Duodenal mucosa (tissue), 2 donors: ENCODE measurements at regions not wholly inside any gene's neighbourhood (a gene's known extent, or its start where the extent isn't known, plus 50 kb on each side); places are given as distances from the start of the nearest gene placed in this dataset.
"Not testable (repeated sequence)": the region's sequence is repeated elsewhere in the genome, so short reads cannot be mapped to it uniquely, and the experiment has no call there.

Source experiments
- H3K27ac ChIP-seq: one replicate; pipeline ENCODE4 v1.7.0; 2013; ENCODE audit warnings: low read depth, low read length
- H3K27me3 ChIP-seq, 2 donors: one replicate each; pipeline ENCODE4 v1.7.0; 2013; ENCODE audit warnings: low read length in 2 of 2, control low read depth in 1 of 2; ENCODE audit not compliant: insufficient read depth in 2 of 2, control insufficient read depth in 1 of 2
- H3K36me3 ChIP-seq, 2 donors: one replicate each; pipeline ENCODE4 v1.7.0; 2013; ENCODE audit warnings: low read length in 2 of 2, control low read depth in 1 of 2; ENCODE audit not compliant: insufficient read depth in 2 of 2, control insufficient read depth in 1 of 2
- H3K4me1 ChIP-seq, 2 donors: one replicate each; pipeline ENCODE4 v1.7.0; 2013; ENCODE audit warnings: low read length in 2 of 2, control low read depth in 1 of 2; ENCODE audit not compliant: insufficient read depth in 2 of 2, control insufficient read depth in 1 of 2
- H3K4me3 ChIP-seq, 2 donors: one replicate each; pipeline ENCODE4 v1.7.0; 2013; ENCODE audit warnings: low read length in 2 of 2, low read depth in 1 of 2
- H3K9ac ChIP-seq, 2 donors: one replicate each; pipeline ENCODE4 v1.7.0; 2013; ENCODE audit warnings: low read length in 2 of 2, low read depth in 1 of 2
- H3K9me3 ChIP-seq, 2 donors: one replicate each; pipeline ENCODE4 v1.7.0; 2013; ENCODE audit warnings: low read length in 2 of 2, control low read depth in 1 of 2; ENCODE audit not compliant: control insufficient read depth in 1 of 2

DNA sequence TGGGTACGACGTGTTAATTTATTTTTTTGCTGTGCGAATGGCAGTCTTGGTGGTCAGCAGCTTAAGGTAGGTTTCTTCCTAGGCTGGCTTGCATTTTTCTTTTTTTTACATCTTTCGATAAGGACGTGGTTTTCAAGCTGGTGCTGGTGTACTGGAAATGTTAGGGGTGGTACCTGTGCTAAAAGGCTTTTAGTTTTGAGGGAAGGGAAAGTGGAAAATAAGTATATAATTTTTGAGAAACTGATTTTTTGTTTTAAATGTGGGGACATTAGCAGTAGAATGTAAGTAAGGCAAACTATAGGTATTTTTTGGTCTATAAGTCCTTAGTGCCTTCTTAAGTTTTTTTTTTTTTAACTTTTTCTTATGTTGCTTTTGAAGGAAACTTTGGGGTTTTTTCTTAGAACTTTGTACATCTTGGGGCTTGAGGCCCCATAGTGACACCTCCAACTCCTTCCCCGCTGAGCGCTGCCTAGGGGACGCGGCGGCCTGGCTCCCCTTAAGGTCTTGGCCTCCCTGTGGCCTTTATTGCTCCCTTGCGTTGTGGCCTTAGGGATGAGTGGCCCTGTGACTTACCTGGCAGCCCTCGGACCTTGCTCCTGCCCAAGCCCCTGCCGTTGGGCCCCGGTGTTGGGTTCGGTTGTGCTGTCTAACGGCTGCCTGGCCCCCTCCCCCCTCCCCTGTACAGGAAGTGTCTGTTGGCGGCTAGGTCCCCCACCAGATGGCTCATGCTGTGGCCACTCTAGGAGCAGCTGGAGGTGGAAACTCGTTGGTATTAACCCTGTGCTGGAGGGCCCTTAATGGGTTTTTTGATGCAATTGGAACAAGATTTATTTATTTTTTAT is 88.0 kb upstream of the RPRML start:
- H3K36me3 ChIP-seq: peaks cover 0 to 3% of the 10 kb centered on the region in 2 donors
- H3K9me3 ChIP-seq: no peaks in the 10 kb centered on the region
- peaks cover 3 to 13% of the 10 kb centered on the region in 2 donors for H3K4me1 ChIP-seq
- H3K4me3 ChIP-seq: peak overlapping the region; percentile 99
- H3K27me3 ChIP-seq: no peaks in the 10 kb centered on the region
- peak overlapping the region; percentile 94 to 96 for H3K9ac ChIP-seq
- H3K27ac ChIP-seq: peak overlapping the region; percentile 84

DNA sequence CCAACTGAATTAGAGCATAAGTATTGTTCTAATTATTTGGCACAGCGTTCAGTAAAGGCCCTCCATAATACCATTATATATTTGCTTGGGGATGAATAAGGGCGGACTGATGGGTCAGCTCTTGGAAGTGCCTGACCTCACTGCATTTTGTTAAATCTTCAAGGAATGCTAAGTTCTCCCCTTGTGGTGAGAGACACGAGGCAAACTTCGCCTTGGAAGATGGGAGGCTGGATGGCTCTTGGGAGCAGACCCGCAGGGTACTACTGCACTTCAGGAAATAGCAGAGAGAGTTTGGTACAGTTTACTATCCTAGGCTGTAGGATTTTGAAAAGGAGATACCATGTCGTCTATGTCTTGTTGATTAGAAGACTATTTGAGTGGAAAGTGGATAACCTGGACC is 87.0 kb upstream of the RPRML start:
- Histone ChIP-seq H3K27ac (no peak overlapping the region), H3K4me1 (peaks cover 3 to 9% of the 10 kb centered on the region in 2 donors), H3K9me3 (no peaks in the 10 kb centered on the region), H3K27me3 (no peaks in the 10 kb centered on the region), H3K9ac (no peak overlapping the region), H3K4me3 (no peak overlapping the region), H3K36me3 (peaks cover 0 to 3% of the 10 kb centered on the region in 2 donors)

DNA sequence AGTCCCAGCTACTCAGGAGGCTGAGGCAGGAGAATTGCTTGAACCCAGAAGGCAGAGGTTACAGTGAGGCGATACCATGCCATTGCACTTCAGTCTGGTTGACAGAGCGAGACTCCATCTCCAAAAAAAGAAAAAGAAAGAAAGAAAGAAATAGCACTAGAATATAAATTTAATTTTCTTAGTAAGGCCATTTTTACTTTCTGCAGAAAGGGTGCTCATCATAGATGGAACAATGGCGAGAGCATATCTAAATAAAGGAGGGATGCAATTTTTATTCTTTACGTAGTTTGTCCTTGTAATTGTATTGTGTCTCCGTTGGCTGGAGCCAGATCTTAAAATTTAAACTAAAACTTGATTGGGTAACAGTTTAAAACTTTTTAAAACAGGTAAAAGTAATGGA is 85.6 kb upstream of the RPRML start:
- no peak overlapping the region for H3K9ac ChIP-seq
- peaks cover 0 to 3% of the 10 kb centered on the region in 2 donors for H3K36me3 ChIP-seq
- no peaks in the 10 kb centered on the region for H3K9me3 ChIP-seq
- no peak overlapping the region for H3K27ac ChIP-seq
- no peaks in the 10 kb centered on the region for H3K27me3 ChIP-seq
- H3K4me3 ChIP-seq: no peak overlapping the region
- H3K4me1 ChIP-seq: peaks cover 3 to 4% of the 10 kb centered on the region in 2 donors

DNA sequence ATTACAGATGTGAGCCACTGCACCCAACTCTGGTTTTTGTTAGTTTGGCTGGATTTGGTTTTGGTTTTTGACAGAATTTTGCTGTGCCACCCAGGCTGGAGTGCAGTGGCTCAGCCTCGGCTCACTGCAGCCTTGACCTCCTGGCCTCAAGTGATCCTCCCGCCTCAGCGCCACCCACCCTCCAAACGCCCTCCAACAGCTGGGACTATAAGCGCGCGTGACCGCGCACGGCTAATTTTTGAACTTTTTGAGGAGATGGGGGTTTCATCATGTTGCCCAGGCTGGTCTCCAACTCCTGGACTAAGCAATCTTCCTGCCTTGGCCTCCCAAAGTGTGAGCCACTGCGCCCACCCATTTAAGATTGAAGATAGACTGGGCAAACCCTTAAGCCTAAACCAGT is 84.4 kb upstream of the RPRML start:
- Histone ChIP-seq H3K27ac (no peak overlapping the region), H3K4me1 (peaks cover 3 to 4% of the 10 kb centered on the region in 2 donors), H3K9ac (no peak overlapping the region), H3K36me3 (peaks cover 0 to 3% of the 10 kb centered on the region in 2 donors), H3K9me3 (no peaks in the 10 kb centered on the region), H3K4me3 (no peak overlapping the region), H3K27me3 (no peaks in the 10 kb centered on the region)

DNA sequence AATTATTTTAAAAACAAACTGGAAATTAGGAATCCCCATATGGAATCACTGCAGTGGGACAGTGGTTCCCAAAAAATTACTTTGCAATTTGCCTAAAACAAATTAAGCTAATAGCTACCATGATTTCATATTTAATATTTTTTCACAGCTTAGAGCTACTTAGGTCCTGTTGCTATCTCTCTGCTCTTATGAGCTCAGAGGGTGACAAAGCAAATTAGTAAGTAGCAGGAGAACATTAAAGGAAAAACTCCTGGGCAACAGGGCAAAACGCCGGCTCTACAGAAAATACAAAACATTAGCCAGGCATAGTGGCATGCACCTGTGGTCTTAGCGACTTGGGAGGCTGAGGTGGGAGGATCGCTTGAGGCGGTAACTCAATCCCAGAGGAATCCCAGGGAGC is 83.8 kb upstream of the RPRML start:
- not testable (repeated sequence) for H3K4me3 ChIP-seq, H3K4me1 ChIP-seq, H3K27me3 ChIP-seq, H3K27ac ChIP-seq, H3K9me3 ChIP-seq, H3K9ac ChIP-seq, H3K36me3 ChIP-seq

DNA sequence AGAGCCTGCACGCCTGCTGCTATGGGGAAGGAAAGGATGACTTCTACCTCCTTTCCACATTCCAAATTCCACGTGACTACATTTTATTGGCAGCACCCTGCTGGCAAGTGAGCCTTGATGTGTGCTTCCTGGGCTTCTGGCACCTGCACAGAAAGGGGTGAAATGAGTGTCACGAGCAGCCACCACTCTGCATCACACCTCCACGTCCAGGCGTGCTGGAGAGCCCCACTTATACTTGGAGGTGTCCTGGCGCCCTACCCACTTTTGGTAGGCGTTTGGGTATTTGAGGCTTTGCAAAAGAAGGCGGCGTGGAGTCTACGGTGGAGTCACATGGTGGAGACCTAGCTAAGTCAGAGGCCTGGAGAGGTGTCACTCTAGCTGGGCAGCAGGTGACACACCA is 81.0 kb upstream of the RPRML start:
- peaks cover 0 to 13% of the 10 kb centered on the region in 2 donors for H3K36me3 ChIP-seq
- H3K27ac ChIP-seq, H3K9me3 ChIP-seq, H3K27me3 ChIP-seq, H3K4me3 ChIP-seq, H3K9ac ChIP-seq, H3K4me1 ChIP-seq: not testable (repeated sequence)

DNA sequence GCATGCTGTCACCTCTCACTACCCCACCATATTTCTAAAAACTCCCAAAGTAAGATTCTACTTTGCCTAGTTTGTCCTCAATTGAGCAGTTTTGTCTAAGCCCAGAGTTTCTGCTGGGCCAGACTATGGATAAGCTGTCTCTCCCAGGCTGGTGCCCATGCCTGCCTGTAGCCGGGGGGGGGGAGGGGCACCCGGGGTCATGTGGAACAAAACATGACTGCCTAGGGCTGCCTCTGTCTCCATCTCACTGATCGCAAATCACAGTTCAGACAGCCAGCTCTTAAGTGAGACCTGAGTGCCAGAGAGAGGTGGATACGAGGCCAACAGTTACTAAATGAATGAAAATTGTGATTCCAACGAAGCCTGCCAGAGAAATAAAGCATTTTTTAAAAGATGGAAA is 78.8 kb upstream of the RPRML start:
- Histone ChIP-seq H3K36me3 (peaks cover 0 to 21% of the 10 kb centered on the region in 2 donors), H3K4me3 (no peak overlapping the region), H3K27ac (no peak overlapping the region), H3K27me3 (no peaks in the 10 kb centered on the region), H3K4me1 (no peaks in the 10 kb centered on the region), H3K9me3 (no peaks in the 10 kb centered on the region), H3K9ac (no peak overlapping the region)

DNA sequence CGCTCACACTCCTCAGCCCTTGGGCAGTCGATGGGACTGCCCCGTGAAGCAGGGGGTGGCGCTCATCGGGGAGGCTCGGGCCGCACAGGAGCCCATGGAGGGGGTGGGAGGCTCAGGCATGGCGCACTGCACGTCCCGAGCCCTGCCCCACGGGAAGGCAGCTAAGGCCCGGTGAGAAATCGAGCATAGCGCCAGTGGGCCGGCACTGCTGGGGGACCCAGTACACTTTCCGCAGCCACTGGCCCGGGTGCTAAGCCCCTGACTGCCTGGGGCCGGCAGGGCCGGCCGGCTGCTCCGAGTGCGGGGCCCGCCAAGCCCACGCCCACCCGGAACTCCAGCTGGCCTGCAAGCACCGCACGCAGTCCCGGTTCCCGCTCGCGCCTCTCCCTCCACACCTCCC is 78.2 kb upstream of the RPRML start:
- H3K27ac ChIP-seq, H3K4me1 ChIP-seq: not testable (repeated sequence)
- H3K36me3 ChIP-seq: peaks cover 0 to 21% of the 10 kb centered on the region in 2 donors

DNA sequence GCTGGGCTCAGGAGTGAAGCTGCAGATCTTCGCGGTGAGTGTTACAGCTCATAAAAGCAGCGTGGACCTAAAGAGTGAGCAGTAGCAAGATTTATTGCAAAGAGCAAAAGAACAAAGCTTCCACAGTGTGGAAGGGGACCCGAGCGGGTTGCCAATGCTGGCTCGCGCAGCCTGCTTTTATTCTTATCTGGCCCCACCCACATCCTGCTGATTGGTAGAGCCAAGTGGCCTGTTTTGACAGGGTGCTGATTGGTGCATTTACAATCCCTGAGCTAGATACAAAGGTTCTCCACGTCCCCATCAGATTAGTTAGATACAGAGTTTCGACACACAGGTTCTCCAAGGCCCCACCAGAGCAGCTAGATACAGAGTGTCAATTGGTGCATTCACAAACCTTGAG is 77.6 kb upstream of the RPRML start:
- not testable (repeated sequence) for H3K4me3 ChIP-seq, H3K9ac ChIP-seq, H3K27me3 ChIP-seq, H3K9me3 ChIP-seq, H3K27ac ChIP-seq, H3K4me1 ChIP-seq
- peaks cover 0 to 21% of the 10 kb centered on the region in 2 donors for H3K36me3 ChIP-seq

More for the DNA sequence above, 78.2 kb upstream of the RPRML start:
- not testable (repeated sequence) for H3K9me3 ChIP-seq, H3K27me3 ChIP-seq, H3K9ac ChIP-seq, H3K4me3 ChIP-seq
